ENCODE measurements at regions not wholly inside any gene's neighbourhood (a gene's known extent, or its start where the extent isn't known, plus 50 kb on each side); places are given as distances from the start of the nearest gene placed in this dataset.

- DNase-seq, result no peak
- Histone ChIP-seq H3K4me3 (no peak overlapping the region), H3K9me3 (no peaks in the 10 kb centered on the region), H3K36me3 (no peaks in the 10 kb centered on the region), H3K27me3 (no peaks in the 10 kb centered on the region)
These were observed 395.1 kb downstream of the FBXO15 start for GRCh38 chr18:73752546-73752945.

- Histone ChIP-seq H3K4me3 (no peak overlapping the region), H3K27me3 (no peaks in the 10 kb centered on the region), H3K9me3 (no peaks in the 10 kb centered on the region), H3K36me3 (no peaks in the 10 kb centered on the region)
- DNase-seq, result no peak
These were observed 397.6 kb downstream of the FBXO15 start for GRCh38 chr18:73750052-73750451.

GRCh38 chr18:73749304-73749703 lies 398.3 kb downstream of the FBXO15 start:
- Histone ChIP-seq H3K27me3 (no peaks in the 10 kb centered on the region), H3K4me3 (no peak overlapping the region), H3K9me3 (no peaks in the 10 kb centered on the region), H3K36me3 (no peaks in the 10 kb centered on the region)
- DNase-seq, result no peak

GRCh38 chr18:73748731-73749130 lies 398.9 kb downstream of the FBXO15 start:
- H3K36me3 ChIP-seq, result no peaks in the 10 kb centered on the region
- H3K4me3 ChIP-seq, result no peak overlapping the region
- H3K27me3 ChIP-seq, result no peaks in the 10 kb centered on the region
- no peak for DNase-seq
- H3K9me3 ChIP-seq, result no peaks in the 10 kb centered on the region

- Histone ChIP-seq H3K36me3 (no peaks in the 10 kb centered on the region), H3K9me3 (no peaks in the 10 kb centered on the region), H3K27me3 (no peaks in the 10 kb centered on the region), H3K4me3 (no peak overlapping the region)
- DNase-seq, result no peak
These were observed 401.5 kb downstream of the FBXO15 start for GRCh38 chr18:73746101-73746500.

GRCh38 chr18:73742957-73743356 lies 404.7 kb downstream of the FBXO15 start:
- no peaks in the 10 kb centered on the region for H3K27me3 ChIP-seq
- DNase-seq, result no peak
- no peak overlapping the region for H3K4me3 ChIP-seq
- no peaks in the 10 kb centered on the region for H3K36me3 ChIP-seq
- no peaks in the 10 kb centered on the region for H3K9me3 ChIP-seq

- Histone ChIP-seq H3K9me3 (no peaks in the 10 kb centered on the region), H3K27me3 (no peaks in the 10 kb centered on the region), H3K36me3 (no peaks in the 10 kb centered on the region), H3K4me3 (no peak overlapping the region)
- no peak for DNase-seq
These were observed 405.7 kb downstream of the FBXO15 start for GRCh38 chr18:73741946-73742345.

- Histone ChIP-seq H3K36me3 (no peaks in the 10 kb centered on the region), H3K27me3 (no peaks in the 10 kb centered on the region), H3K4me3 (no peak overlapping the region), H3K9me3 (no peaks in the 10 kb centered on the region)
- peak; percentile 20 for DNase-seq
These were observed 408.5 kb downstream of the FBXO15 start for GRCh38 chr18:73739098-73739497.

- DNase-seq, result no peak
- Histone ChIP-seq H3K9me3 (no peaks in the 10 kb centered on the region), H3K4me3 (no peak overlapping the region), H3K36me3 (no peaks in the 10 kb centered on the region), H3K27me3 (no peaks in the 10 kb centered on the region)
These were observed 409.6 kb downstream of the FBXO15 start for GRCh38 chr18:73737990-73738389.

- no peaks in the 10 kb centered on the region for H3K36me3 ChIP-seq
- H3K4me3 ChIP-seq, result no peak overlapping the region
- H3K9me3 ChIP-seq, result no peaks in the 10 kb centered on the region
- no peaks in the 10 kb centered on the region for H3K27me3 ChIP-seq
- no peak for DNase-seq
These were observed 411.8 kb downstream of the FBXO15 start for GRCh38 chr18:73735836-73736235.

- Histone ChIP-seq H3K36me3 (no peaks in the 10 kb centered on the region), H3K4me3 (no peak overlapping the region), H3K9me3 (no peaks in the 10 kb centered on the region), H3K27me3 (no peaks in the 10 kb centered on the region)
- no peak for DNase-seq
These were observed 413.8 kb downstream of the FBXO15 start for GRCh38 chr18:73733806-73734314.

GRCh38 chr18:73733376-73733775 lies 414.3 kb downstream of the FBXO15 start:
- DNase-seq, result no peak
- Histone ChIP-seq H3K4me3 (no peak overlapping the region), H3K27me3 (no peaks in the 10 kb centered on the region), H3K36me3 (no peaks in the 10 kb centered on the region), H3K9me3 (no peaks in the 10 kb centered on the region)

- H3K4me3 ChIP-seq, result no peak overlapping the region
- DNase-seq, result no peak
- H3K36me3 ChIP-seq, result no peaks in the 10 kb centered on the region
- H3K27me3 ChIP-seq, result no peaks in the 10 kb centered on the region
- no peaks in the 10 kb centered on the region for H3K9me3 ChIP-seq
These were observed 419.0 kb downstream of the FBXO15 start for GRCh38 chr18:73728657-73729056.

GRCh38 chr18:73724958-73725357 lies 422.7 kb downstream of the FBXO15 start:
- Histone ChIP-seq H3K27me3 (no peaks in the 10 kb centered on the region), H3K36me3 (no peaks in the 10 kb centered on the region), H3K9me3 (no peaks in the 10 kb centered on the region), H3K4me3 (no peak overlapping the region)
- no peak for DNase-seq

GRCh38 chr18:73719611-73720010 lies 428.0 kb downstream of the FBXO15 start:
- no peak for DNase-seq
- H3K27me3 ChIP-seq, result no peaks in the 10 kb centered on the region
- H3K4me3 ChIP-seq, result no peak overlapping the region
- H3K36me3 ChIP-seq, result no peaks in the 10 kb centered on the region
- H3K9me3 ChIP-seq, result no peaks in the 10 kb centered on the region

GRCh38 chr18:73717570-73717969 lies 430.1 kb downstream of the FBXO15 start:
- DNase-seq, result no peak
- no peaks in the 10 kb centered on the region for H3K27me3 ChIP-seq
- no peak overlapping the region for H3K4me3 ChIP-seq
- H3K36me3 ChIP-seq, result no peaks in the 10 kb centered on the region
- no peaks in the 10 kb centered on the region for H3K9me3 ChIP-seq

- no peak for DNase-seq
- Histone ChIP-seq H3K4me3 (no peak overlapping the region), H3K36me3 (no peaks in the 10 kb centered on the region), H3K9me3 (no peaks in the 10 kb centered on the region), H3K27me3 (no peaks in the 10 kb centered on the region)
These were observed 432.4 kb downstream of the FBXO15 start for GRCh38 chr18:73715210-73715670.

- H3K4me3 ChIP-seq, result no peak overlapping the region
- no peaks in the 10 kb centered on the region for H3K27me3 ChIP-seq
- H3K36me3 ChIP-seq, result no peaks in the 10 kb centered on the region
- DNase-seq, result no peak
- no peaks in the 10 kb centered on the region for H3K9me3 ChIP-seq
These were observed 433.2 kb downstream of the FBXO15 start for GRCh38 chr18:73714466-73714865.

- Histone ChIP-seq H3K27me3 (no peaks in the 10 kb centered on the region), H3K9me3 (peaks cover 2% of the 10 kb centered on the region), H3K4me3 (no peak overlapping the region), H3K36me3 (no peaks in the 10 kb centered on the region)
- DNase-seq, result no peak
These were observed 436.4 kb downstream of the FBXO15 start for GRCh38 chr18:73711256-73711655.

All from MG63 (cell line).